GM19438 (cell line): ENCODE measurements at regions not wholly inside any gene's neighbourhood (a gene's known extent, or its start where the extent isn't known, plus 50 kb on each side); places are given as distances from the start of the nearest gene placed in this dataset.

Experiments
- ATAC-seq: cut with Tn5 transposase; IDR thresholded peaks from one replicate; pipeline ENCODE4 v1.9.1; 2021; ENCODE audit warnings: low read depth; ENCODE audit not compliant: unreplicated experiment

DNA sequence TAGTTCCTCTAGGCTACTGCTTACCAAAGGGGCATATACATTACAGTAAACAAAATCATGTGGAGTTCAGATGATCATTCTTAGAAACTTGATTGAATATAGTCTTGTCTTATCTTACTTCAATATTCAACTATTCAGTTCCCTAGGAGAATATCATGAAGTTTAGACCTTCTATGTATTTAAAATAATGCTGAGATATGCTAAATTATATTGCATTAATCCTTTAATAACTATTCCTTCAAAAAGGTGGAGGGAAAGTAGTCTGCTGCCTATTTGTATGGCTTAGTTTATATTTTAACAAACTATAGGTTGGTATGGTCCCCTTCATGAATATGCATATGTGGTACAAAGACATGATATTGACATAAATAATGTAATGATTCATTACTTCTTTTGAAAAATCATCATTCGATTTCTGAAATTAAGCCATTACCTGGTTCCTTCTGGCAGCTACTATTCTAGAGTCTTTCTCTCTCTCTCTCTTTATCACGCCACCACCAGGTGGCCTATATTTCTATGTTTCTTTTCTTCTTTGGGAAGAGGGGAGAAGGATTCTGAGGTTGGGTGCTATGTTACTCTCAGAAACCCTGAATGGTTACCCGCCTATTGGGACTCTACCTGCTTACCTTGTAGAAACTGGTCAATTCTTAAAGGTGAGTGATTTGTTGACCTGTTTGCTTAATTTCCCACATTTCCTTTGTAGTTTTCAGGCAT, 855.8 kb downstream of the HACE1 start:
- ATAC-seq, result no peak

- no peak for ATAC-seq
Measured at GRCh38 chr6:103995571-103995970, 864.1 kb downstream of the HACE1 start.

DNA sequence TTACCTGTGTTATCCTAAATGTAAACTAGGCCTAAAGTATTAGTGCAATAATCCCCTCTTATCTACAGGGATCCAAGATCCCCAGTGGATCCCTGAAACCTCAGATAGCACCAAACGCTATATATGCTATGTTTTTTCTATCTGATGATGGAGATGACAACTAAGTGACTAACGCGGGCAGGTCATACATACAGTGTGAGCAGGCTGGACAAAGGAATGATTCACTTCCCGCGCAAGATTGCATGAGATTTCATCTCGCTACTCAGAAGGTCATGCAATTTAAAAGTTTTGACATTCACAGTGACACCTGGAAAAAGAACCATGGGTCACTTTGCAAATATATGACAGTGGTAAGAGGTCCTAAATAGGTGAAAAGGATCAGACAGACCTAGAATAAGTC, 875.9 kb downstream of the HACE1 start:
- ATAC-seq, result no peak

DNA sequence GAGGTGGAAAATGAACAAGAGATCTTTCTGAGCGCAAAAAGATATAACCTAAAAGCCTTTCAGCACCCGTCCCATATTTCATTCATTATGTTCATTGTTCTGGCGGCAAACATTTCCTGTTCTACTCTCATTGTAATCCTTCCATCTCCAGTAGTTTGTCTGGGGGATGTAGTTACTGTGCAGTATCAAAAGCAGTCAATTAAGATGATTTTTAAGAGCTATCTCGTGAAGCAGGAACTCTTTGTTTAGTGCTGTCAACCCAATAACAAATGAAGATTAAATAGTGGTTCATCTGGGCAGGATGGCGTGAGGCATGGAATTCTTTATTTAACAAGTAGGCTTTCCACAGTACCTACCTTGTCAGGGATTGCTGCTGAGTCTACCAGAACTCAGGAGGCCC, 876.7 kb downstream of the HACE1 start:
- no peak for ATAC-seq

DNA sequence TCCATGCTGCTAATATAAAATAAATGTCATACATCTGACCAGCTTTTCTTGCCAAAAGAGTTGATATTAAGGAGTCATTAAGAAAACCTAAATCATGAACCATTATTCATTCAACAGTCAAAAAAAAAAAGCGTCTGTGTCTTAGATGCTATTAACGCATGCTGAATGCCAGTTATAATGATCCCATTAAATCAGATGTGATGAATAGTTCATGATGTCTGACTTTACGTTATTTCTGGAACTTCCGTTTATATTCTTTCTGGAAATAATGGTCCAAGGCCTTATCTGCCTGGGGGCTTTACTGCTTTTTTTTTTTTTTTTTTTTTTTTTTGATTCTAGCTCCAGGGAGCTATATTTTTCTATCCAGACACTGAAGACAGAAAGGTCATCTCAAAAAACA, 877.1 kb downstream of the HACE1 start:
- no peak for ATAC-seq

- no peak for ATAC-seq
Measured at GRCh38 chr6:103979308-103979707, 880.4 kb downstream of the HACE1 start.

GRCh38 chr6:103937389-103937788, 922.3 kb downstream of the HACE1 start:
- no peak for ATAC-seq

DNA sequence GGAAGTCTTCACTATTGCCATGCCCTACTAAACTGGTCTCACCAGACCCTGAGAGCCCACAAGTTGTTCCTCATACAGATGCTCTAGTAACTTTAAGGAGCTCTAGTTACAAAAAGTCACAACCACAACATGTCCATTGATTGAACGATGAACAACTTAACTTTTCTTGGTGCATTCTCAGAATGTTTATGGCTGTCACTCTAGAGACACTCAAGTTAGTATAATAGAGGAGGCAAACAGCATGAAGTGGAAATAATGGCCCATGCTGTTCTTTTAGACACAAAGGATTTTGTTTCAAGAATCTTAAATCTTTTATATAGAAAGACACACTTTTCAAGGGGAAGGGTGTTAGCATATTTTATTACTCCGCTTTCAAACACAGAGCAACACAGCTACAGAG, 934.4 kb downstream of the HACE1 start:
- no peak for ATAC-seq

DNA sequence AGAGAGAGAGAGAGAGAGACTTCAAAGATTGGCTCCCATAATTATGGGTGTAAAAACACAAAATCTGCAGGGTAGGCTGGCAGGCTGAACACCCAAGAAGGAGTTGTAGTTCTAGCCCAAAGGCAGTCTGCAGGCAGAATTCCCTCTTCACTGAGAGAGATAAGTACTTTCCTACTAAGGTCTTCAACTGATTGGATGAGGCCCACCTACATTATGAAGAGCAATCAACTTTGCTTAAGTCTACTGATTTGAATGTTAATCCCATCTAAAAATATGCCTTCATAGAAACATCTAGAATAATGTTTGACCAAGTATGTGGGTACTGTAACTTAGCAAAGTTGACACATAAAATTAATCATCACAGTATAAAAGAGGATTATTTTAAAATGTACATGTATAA, 949.7 kb downstream of the HACE1 start:
- ATAC-seq, result no peak

- no peak for ATAC-seq
Measured at GRCh38 chr6:103908898-103909297, 950.8 kb downstream of the HACE1 start.

- no peak for ATAC-seq
Measured at GRCh38 chr6:103895136-103895535, 964.6 kb downstream of the HACE1 start.

- ATAC-seq, result no peak
Measured at GRCh38 chr6:103893141-103893581, 966.6 kb downstream of the HACE1 start.

GRCh38 chr6:103886951-103887350, 972.8 kb downstream of the HACE1 start:
- ATAC-seq, result no peak

GRCh38 chr6:103885446-103885845, 974.3 kb downstream of the HACE1 start:
- ATAC-seq, result no peak

GRCh38 chr6:103879800-103880199, 979.9 kb downstream of the HACE1 start:
- ATAC-seq, result no peak

GRCh38 chr6:103875221-103875620, 984.5 kb downstream of the HACE1 start:
- ATAC-seq, result no peak

DNA sequence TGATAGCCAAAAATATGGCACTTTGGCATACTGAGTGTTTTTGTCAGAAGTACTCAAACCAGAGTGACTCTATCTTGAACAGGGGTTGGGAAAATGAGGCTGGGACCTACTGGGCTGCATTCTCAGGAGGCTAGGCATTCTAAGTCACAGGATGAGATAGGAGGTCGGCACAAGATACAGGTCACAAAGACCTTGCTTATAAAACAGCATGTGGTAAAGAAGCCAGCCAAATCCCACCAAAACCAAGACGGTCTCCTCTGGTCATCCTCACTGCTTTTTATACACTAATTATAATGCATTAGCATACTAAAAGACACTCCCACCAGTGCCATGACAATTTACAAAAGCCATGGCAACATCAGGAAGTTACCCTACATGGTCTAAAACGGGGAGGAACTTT, 985.1 kb downstream of the HACE1 start:
- ATAC-seq, result no peak

GRCh38 chr6:103872678-103873077, 987.0 kb downstream of the HACE1 start:
- no peak for ATAC-seq

DNA sequence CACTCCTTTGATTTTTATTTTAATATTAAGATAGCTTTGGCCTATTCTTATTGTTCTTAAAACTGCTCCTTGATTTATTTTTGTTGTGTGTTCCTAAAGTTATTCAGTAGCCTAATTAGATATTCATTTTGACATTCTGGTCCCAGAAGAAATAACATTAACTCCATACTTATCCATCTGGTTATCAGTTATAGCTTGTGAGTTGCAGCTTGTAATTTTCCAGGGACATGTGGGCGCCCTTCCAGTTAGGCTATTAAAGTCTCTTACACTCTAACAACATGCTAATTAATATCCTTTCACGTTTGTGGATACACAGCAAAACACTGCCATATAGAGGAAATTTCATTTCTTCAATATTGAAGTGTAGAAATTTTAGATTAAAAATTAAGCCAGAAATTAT, 987.5 kb downstream of the HACE1 start:
- ATAC-seq, result no peak

DNA sequence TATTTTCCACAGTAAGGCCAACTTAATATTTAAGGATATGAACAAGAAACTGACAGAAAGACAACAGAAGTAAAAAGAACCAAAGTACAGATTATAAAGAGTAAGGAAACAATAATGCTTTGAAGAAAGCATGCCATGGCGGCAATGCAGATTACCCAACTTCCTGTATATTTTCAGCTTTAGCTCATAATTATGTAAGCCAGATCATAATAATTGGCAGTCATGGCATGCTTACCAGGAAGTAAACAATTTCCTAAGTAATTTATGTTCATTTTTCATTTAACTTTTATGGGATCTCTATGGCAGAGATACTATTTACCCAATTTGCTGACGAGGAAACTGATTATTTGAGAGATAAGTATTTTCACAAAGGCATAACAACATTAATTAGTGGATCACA, 988.7 kb downstream of the HACE1 start:
- no peak for ATAC-seq

- no peak for ATAC-seq
Measured at GRCh38 chr6:103862297-103862696, 997.4 kb downstream of the HACE1 start.

DNA sequence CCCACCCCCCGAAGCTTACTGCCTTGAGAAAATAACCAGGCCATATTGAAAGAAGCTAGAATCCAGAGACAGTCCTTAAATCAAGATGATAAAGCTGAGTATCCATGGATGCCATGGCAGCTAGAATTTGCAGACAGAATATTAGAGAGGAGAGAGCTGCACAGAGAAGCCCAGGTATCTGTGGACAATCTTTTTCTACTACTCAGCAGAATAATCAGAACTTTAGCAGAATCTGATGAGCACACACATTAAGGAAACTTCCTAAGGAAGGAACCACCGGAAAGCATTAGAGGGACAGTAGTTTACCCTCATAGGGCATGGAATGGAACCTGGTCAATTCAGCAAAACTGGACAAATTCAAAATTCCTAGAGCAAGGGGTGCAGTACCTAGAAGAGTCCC, 1001.7 kb downstream of the HACE1 start:
- ATAC-seq, result no peak

GRCh38 chr6:103855750-103856149, 1004.0 kb downstream of the HACE1 start:
- ATAC-seq, result no peak
